Inferior parietal cortex (tissue), 1 donor: ENCODE measurements at regions not wholly inside any gene's neighbourhood (a gene's known extent, or its start where the extent isn't known, plus 50 kb on each side); places are given as distances from the start of the nearest gene placed in this dataset.
"Not testable (repeated sequence)": the region's sequence is repeated elsewhere in the genome, so short reads cannot be mapped to it uniquely, and the experiment has no call there.

Experiments
- DNase-seq: peaks from one replicate; pipeline ENCODE4 v3.0.0-alpha.2; 2016; ENCODE audit errors: extremely low spot score

GRCh38 chr2:72031346-72032110 is 116.1 kb downstream of the CYP26B1 start:
- DNase-seq = no peak

GRCh38 chr2:72028996-72029395 is 118.7 kb downstream of the CYP26B1 start:
- DNase-seq = no peak

GRCh38 chr2:72028351-72028995 is 119.2 kb downstream of the CYP26B1 start:
- no peak for DNase-seq

GRCh38 chr2:72027426-72028161 is 120.1 kb downstream of the CYP26B1 start:
- DNase-seq = no peak

- no peak for DNase-seq
Observed at GRCh38 chr2:72026819-72027425, 120.7 kb downstream of the CYP26B1 start.

GRCh38 chr2:72024451-72025175 is 123.0 kb downstream of the CYP26B1 start:
- DNase-seq = no peak

- no peak for DNase-seq
Observed at GRCh38 chr2:72023678-72024390, 123.8 kb downstream of the CYP26B1 start.

- not testable (repeated sequence) for DNase-seq
Observed at GRCh38 chr2:72021371-72021770, 126.3 kb downstream of the CYP26B1 start.

- no peak for DNase-seq
Observed at GRCh38 chr2:72015266-72015665, 132.4 kb downstream of the CYP26B1 start.

- DNase-seq = no peak
Observed at GRCh38 chr2:72014831-72015230, 132.8 kb downstream of the CYP26B1 start.

- no peak for DNase-seq
Observed at GRCh38 chr2:72013726-72014125, 133.9 kb downstream of the CYP26B1 start.

- DNase-seq = no peak
Observed at GRCh38 chr2:72012886-72013574, 134.6 kb downstream of the CYP26B1 start.

- no peak for DNase-seq
Observed at GRCh38 chr2:72011791-72012190, 135.9 kb downstream of the CYP26B1 start.

GRCh38 chr2:72011370-72011689 is 136.3 kb downstream of the CYP26B1 start:
- DNase-seq = no peak

- no peak for DNase-seq
Observed at GRCh38 chr2:72010647-72011369, 136.9 kb downstream of the CYP26B1 start.

- DNase-seq = no peak
Observed at GRCh38 chr2:72008608-72009007, 139.1 kb downstream of the CYP26B1 start.

- no peak for DNase-seq
Observed at GRCh38 chr2:72007402-72007801, 140.3 kb downstream of the CYP26B1 start.

- DNase-seq = no peak
Observed at GRCh38 chr2:72006188-72006736, 141.4 kb downstream of the CYP26B1 start.

- DNase-seq = no peak
Observed at GRCh38 chr2:72004976-72005375, 142.7 kb downstream of the CYP26B1 start.
